Neural crest cell (in vitro differentiated cells): ENCODE measurements at regions not wholly inside any gene's neighbourhood (a gene's known extent, or its start where the extent isn't known, plus 50 kb on each side); places are given as distances from the start of the nearest gene placed in this dataset.

Experiments used
- DNase-seq: peaks from one replicate; pipeline ENCODE4 v3.0.0; 2021; ENCODE audit warnings: low read depth, mixed read lengths, low spot score
- H3K27ac Mint-ChIP-seq: one replicate; pipeline ENCODE4 v1.8.0; 2021; ENCODE audit warnings: mild to moderate bottlenecking, mixed read lengths; ENCODE audit not compliant: unreplicated experiment
- H3K27me3 Mint-ChIP-seq: 2 replicates; pipeline ENCODE4 v1.8.0; 2021; ENCODE audit warnings: low read depth, mild to moderate bottlenecking, mixed read lengths
- H3K36me3 Mint-ChIP-seq: 2 replicates; pipeline ENCODE4 v1.8.0; 2021; ENCODE audit warnings: low read depth, mild to moderate bottlenecking, mixed read lengths
- H3K4me1 Mint-ChIP-seq: 2 replicates; pipeline ENCODE4 v1.8.0; 2021; ENCODE audit warnings: mixed read lengths
- H3K4me3 Mint-ChIP-seq: one replicate; pipeline ENCODE4 v1.8.0; 2021; ENCODE audit warnings: mild to moderate bottlenecking, mixed read lengths
- H3K9me3 Mint-ChIP-seq: 2 replicates; pipeline ENCODE4 v1.8.0; 2021; ENCODE audit warnings: mixed read lengths
- CTCF ChIP-seq: fragments of 200-600 bp; sonication (generic); conservative IDR thresholded peaks from 2 replicates; pipeline ENCODE4 v1.5.0; 2021; ENCODE audit warnings: antibody characterized with exemption, mild to moderate bottlenecking

GRCh38 chr13:24008679-24009078 is 111.4 kb upstream of the C1QTNF9B start:
- no peaks in the 10 kb centered on the region for H3K9me3 Mint-ChIP-seq
- no peak for DNase-seq
- TF ChIP-seq CTCF: no peak
- no peak overlapping the region for H3K27ac Mint-ChIP-seq
- peaks cover 35% of the 10 kb centered on the region for H3K4me1 Mint-ChIP-seq
- H3K4me3 Mint-ChIP-seq: no peak overlapping the region
- H3K36me3 Mint-ChIP-seq: no peaks in the 10 kb centered on the region
- no peaks in the 10 kb centered on the region for H3K27me3 Mint-ChIP-seq

GRCh38 chr13:24011266-24011665 is 114.0 kb upstream of the C1QTNF9B start:
- TF ChIP-seq CTCF: no peak
- Mint-ChIP-seq H3K36me3 (no peaks in the 10 kb centered on the region), H3K27ac (no peak overlapping the region), H3K4me3 (no peak overlapping the region), H3K27me3 (no peaks in the 10 kb centered on the region), H3K9me3 (no peaks in the 10 kb centered on the region), H3K4me1 (peaks cover 18% of the 10 kb centered on the region)
- DNase-seq: no peak

- no peak overlapping the region for H3K4me3 Mint-ChIP-seq
- no peak for TF ChIP-seq CTCF
- H3K9me3 Mint-ChIP-seq: no peaks in the 10 kb centered on the region
- DNase-seq: no peak
- no peak overlapping the region for H3K27ac Mint-ChIP-seq
- no peaks in the 10 kb centered on the region for H3K36me3 Mint-ChIP-seq
- H3K4me1 Mint-ChIP-seq: peaks cover 9% of the 10 kb centered on the region
- no peaks in the 10 kb centered on the region for H3K27me3 Mint-ChIP-seq
These were observed 115.3 kb upstream of the C1QTNF9B start for GRCh38 chr13:24012648-24013047.

- Mint-ChIP-seq H3K27me3 (no peaks in the 10 kb centered on the region), H3K4me3 (no peak overlapping the region), H3K27ac (no peak overlapping the region), H3K36me3 (no peaks in the 10 kb centered on the region), H3K4me1 (peaks cover 9% of the 10 kb centered on the region), H3K9me3 (no peaks in the 10 kb centered on the region)
- DNase-seq: no peak
- TF ChIP-seq CTCF: no peak
These were observed 115.9 kb upstream of the C1QTNF9B start for GRCh38 chr13:24013189-24013588.

GRCh38 chr13:24016046-24016445 is 118.7 kb upstream of the C1QTNF9B start:
- peaks cover 9% of the 10 kb centered on the region for H3K4me1 Mint-ChIP-seq
- H3K9me3 Mint-ChIP-seq: no peaks in the 10 kb centered on the region
- DNase-seq: no peak
- no peak for TF ChIP-seq CTCF
- H3K36me3 Mint-ChIP-seq: no peaks in the 10 kb centered on the region
- H3K27ac Mint-ChIP-seq: no peak overlapping the region
- H3K27me3 Mint-ChIP-seq: no peaks in the 10 kb centered on the region
- no peak overlapping the region for H3K4me3 Mint-ChIP-seq

- no peak overlapping the region for H3K4me3 Mint-ChIP-seq
- no peak overlapping the region for H3K27ac Mint-ChIP-seq
- H3K9me3 Mint-ChIP-seq: no peaks in the 10 kb centered on the region
- no peaks in the 10 kb centered on the region for H3K4me1 Mint-ChIP-seq
- no peak for DNase-seq
- peaks cover 2% of the 10 kb centered on the region for H3K36me3 Mint-ChIP-seq
- H3K27me3 Mint-ChIP-seq: no peaks in the 10 kb centered on the region
- no peak for TF ChIP-seq CTCF
These were observed 125.3 kb upstream of the C1QTNF9B start for GRCh38 chr13:24022568-24022967.
